ENCODE measurements at regions not wholly inside any gene's neighbourhood (a gene's known extent, or its start where the extent isn't known, plus 50 kb on each side); places are given as distances from the start of the nearest gene placed in this dataset.
"Not testable (repeated sequence)": the region's sequence is repeated elsewhere in the genome, so short reads cannot be mapped to it uniquely, and the experiment has no call there.

GRCh38 chr6:12627053-12627452 is 89.5 kb upstream of the PHACTR1 start:
- DNase-seq, result no peak

DNA sequence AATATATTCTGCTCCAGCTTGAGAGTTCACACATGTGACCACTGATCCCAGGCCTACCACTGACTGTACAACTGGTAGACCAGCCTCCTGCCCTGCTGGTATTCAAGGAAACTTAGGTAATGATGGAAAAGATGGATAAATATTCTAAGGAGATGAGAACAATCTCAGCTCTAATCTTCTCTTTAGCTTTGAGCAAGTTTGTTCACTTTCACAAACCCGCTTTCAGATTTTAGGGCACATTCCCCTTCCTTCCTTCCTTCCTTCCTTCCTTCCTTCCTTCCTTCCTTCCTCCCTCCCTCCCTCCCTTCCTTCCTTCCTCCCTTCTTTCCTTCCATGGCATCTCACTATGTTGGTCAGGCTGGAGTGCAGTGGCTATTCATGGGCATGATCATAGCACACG is 88.2 kb upstream of the PHACTR1 start:
- DNase-seq, result no peak

GRCh38 chr6:12633746-12634145 is 82.8 kb upstream of the PHACTR1 start:
- DNase-seq, result not testable (repeated sequence)

GRCh38 chr6:12635375-12635774 is 81.2 kb upstream of the PHACTR1 start:
- DNase-seq, result no peak

- no peak for DNase-seq
These were observed 80.8 kb upstream of the PHACTR1 start for GRCh38 chr6:12635813-12636212.

DNA sequence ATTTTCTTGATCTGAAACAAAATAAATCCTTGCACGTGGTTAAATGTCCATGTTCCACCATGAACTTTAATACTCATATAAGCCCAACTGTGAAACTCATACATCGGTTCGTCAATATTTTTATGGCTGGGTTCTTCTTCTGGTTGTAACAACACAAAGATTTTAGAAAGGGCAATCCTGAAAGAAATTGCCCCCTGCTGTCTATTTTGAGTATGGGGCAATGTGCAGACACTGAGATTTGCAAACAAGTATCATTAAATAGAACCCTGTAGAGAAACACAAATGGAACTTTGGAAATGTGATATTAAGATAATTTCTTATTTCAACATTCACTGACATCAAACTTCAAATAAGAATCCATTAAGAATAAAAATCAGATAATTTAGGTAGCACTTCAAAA is 80.2 kb upstream of the PHACTR1 start:
- DNase-seq, result no peak

- DNase-seq, result peak; percentile 42 to 56
These were observed 78.5 kb upstream of the PHACTR1 start for GRCh38 chr6:12637960-12638641.

- DNase-seq, result no peak
These were observed 76.1 kb upstream of the PHACTR1 start for GRCh38 chr6:12640438-12640837.

DNA sequence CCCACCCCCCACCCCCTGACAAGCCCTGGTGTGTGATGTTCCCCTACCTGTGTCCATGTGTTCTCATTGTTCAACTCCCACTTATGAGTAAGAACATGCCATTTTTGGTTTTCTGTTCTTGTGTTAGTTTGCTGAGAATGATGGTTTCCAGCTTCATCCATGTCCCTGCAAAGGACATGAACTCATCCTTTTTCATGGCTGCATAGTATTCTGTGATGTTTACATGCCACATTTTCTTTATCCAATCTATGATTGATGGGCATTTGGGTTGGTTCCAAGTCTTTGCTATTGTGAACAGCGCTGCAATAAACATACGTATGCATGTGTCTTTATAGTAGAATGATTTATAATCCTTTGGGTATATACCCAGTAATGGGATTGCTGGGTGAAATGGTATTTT is 74.8 kb upstream of the PHACTR1 start:
- DNase-seq, result not testable (repeated sequence)

GRCh38 chr6:12645941-12646340 is 70.6 kb upstream of the PHACTR1 start:
- DNase-seq, result no peak

GRCh38 chr6:12648171-12648570 is 68.4 kb upstream of the PHACTR1 start:
- no peak for DNase-seq

DNA sequence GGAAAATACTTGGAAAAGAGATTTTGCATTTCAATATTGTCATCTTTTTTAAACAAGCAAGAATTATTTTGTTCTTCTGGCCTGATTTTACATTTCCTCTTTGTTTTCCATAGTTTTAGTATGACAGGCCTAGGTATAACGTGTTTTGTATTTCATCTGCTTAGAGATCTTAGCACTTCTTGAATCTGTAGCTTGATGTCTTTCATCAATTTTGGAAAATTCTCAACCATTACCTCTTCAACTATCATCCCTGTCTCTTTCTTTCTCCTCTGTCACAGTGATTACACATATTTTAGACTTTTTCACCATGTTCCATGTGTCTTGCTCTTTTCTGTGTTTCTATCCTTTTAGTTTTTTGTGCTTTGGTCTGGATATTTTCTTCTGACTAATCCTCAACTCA is 67.2 kb upstream of the PHACTR1 start:
- DNase-seq, result no peak

DNA sequence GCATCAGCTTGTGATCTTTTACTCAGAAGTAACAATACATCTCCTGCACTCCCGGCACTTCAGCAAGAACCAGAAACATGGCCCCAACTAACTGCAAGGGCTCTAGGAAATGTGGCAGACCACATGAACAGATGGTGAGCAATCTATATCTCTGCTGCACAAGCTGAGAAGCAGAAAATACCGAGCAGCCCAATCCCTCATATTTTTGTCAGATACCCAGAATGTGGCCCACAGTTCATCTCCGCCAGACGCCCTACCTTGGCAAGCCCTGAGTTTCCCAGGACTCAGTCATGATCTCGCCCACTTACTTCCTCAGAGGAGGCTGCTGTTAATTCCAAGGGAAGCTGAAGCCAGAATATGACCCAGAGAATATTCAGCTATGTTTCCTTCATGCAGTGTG is 63.1 kb upstream of the PHACTR1 start:
- no peak for DNase-seq

GRCh38 chr6:12654107-12654506 is 62.5 kb upstream of the PHACTR1 start:
- DNase-seq, result no peak

DNA sequence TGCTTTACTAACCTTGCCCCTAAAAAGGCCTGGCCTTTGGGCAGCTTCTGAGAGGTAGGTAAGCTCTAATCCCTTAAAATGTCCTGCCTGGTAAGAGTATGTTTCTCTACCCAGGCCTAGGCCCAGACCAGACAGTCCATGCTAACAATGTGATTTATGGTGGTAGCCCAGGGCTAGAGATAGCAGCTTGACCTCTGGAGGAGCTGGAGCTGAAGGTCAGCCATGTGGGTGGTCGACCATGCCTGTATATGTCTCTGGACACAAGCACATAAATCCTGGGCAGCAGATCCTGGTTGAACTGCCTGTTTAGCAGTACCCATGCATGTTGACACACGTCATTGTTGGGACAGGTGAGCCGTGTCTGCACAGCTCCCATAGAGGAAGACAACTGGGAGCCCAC is 62.1 kb upstream of the PHACTR1 start:
- DNase-seq, result no peak

DNA sequence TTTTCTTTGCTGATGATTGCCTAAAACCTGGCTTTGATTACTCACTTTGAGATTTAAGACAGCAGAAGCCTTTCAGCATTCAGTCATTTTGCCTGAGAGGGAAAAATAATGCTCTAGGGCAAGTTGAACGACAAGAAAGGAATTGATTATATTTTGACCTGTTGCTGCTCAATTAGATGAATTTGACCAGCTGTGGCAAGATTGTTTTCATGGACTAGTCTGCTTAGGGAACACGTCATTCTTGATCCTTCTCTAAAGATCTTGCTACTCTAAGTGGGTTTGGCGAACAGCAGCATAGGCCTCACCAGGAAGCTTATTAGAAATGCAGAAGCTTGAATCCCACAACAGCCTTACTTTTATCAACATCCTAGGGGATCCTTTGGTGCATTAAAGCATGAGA is 59.7 kb upstream of the PHACTR1 start:
- DNase-seq, result no peak

DNA sequence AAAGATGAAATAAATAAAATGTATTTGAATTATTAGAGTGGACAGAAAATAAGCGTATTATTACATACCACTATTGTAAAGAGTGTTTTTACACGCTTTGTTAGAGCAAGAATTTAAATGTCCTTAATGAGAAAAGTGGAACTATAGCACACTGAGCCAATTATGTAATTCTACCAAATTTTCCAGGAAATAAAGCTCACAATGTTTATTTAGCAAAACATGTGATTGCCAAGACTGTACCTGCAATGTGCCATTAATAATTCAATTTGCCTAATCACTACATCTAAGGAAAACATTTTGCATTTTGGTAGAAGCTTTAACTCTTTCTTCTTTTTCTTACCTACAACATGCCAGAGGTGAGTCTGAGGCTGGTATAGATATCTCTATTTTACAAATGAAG is 58.7 kb upstream of the PHACTR1 start:
- no peak for DNase-seq

GRCh38 chr6:12661432-12662089 is 55.0 kb upstream of the PHACTR1 start:
- no peak for DNase-seq

Data from activated CD4-positive, alpha-beta T cell treated with anti-CD3 and anti-CD28 coated beads, Interleukin-2, amount 50 U/mL, for 48 hours (primary cell).